HuH-7.5 (cell line): ENCODE measurements at regions not wholly inside any gene's neighbourhood (a gene's known extent, or its start where the extent isn't known, plus 50 kb on each side); places are given as distances from the start of the nearest gene placed in this dataset.

Source experiments
- DNase-seq: peaks from one replicate; pipeline ENCODE4 v3.0.0; 2011; ENCODE audit warnings: low spot score

- DNase-seq: no peak
Measured at GRCh38 chr15:67892559-67893377, 52.9 kb upstream of the RNU6-1 start.

- no peak for DNase-seq
Measured at GRCh38 chr15:67895237-67895636, 55.4 kb upstream of the RNU6-1 start.

- no peak for DNase-seq
Measured at GRCh38 chr15:67897646-67898339, 57.9 kb upstream of the RNU6-1 start.

- no peak for DNase-seq
Measured at GRCh38 chr15:67899596-67900283, 59.9 kb upstream of the RNU6-1 start.

GRCh38 chr15:67900621-67901147 is 60.8 kb upstream of the RNU6-1 start:
- DNase-seq: no peak

- no peak for DNase-seq
Measured at GRCh38 chr15:67901922-67902321, 62.1 kb upstream of the RNU6-1 start.

GRCh38 chr15:67902579-67903009 is 62.7 kb upstream of the RNU6-1 start:
- no peak for DNase-seq

- DNase-seq: no peak
Measured at GRCh38 chr15:67903708-67904107, 63.9 kb upstream of the RNU6-1 start.

GRCh38 chr15:67905628-67906027 is 65.8 kb upstream of the RNU6-1 start:
- no peak for DNase-seq

- DNase-seq: no peak
Measured at GRCh38 chr15:67906382-67906781, 66.5 kb upstream of the RNU6-1 start.

GRCh38 chr15:67907184-67907723 is 67.4 kb upstream of the RNU6-1 start:
- DNase-seq: no peak

GRCh38 chr15:67908756-67909155 is 68.9 kb upstream of the RNU6-1 start:
- no peak for DNase-seq

GRCh38 chr15:67911727-67912126 is 71.9 kb upstream of the RNU6-1 start:
- DNase-seq: no peak

- no peak for DNase-seq
Measured at GRCh38 chr15:67914028-67914427, 74.2 kb upstream of the RNU6-1 start.

GRCh38 chr15:67914537-67915460 is 75.0 kb upstream of the RNU6-1 start:
- DNase-seq: peak; percentile 31

- DNase-seq: peak; percentile 57
Measured at GRCh38 chr15:67915461-67916374, 75.9 kb upstream of the RNU6-1 start.

GRCh38 chr15:67916565-67916964 is 76.7 kb upstream of the RNU6-1 start:
- no peak for DNase-seq

- DNase-seq: no peak
Measured at GRCh38 chr15:67917037-67917436, 77.2 kb upstream of the RNU6-1 start.

GRCh38 chr15:67917636-67918035 is 77.8 kb upstream of the RNU6-1 start:
- no peak for DNase-seq

- DNase-seq: no peak
Measured at GRCh38 chr15:67918205-67918861, 78.5 kb upstream of the RNU6-1 start.
